ENCODE measurements at regions not wholly inside any gene's neighbourhood (a gene's known extent, or its start where the extent isn't known, plus 50 kb on each side); places are given as distances from the start of the nearest gene placed in this dataset.
"Not testable (repeated sequence)": the region's sequence is repeated elsewhere in the genome, so short reads cannot be mapped to it uniquely, and the experiment has no call there.

DNA sequence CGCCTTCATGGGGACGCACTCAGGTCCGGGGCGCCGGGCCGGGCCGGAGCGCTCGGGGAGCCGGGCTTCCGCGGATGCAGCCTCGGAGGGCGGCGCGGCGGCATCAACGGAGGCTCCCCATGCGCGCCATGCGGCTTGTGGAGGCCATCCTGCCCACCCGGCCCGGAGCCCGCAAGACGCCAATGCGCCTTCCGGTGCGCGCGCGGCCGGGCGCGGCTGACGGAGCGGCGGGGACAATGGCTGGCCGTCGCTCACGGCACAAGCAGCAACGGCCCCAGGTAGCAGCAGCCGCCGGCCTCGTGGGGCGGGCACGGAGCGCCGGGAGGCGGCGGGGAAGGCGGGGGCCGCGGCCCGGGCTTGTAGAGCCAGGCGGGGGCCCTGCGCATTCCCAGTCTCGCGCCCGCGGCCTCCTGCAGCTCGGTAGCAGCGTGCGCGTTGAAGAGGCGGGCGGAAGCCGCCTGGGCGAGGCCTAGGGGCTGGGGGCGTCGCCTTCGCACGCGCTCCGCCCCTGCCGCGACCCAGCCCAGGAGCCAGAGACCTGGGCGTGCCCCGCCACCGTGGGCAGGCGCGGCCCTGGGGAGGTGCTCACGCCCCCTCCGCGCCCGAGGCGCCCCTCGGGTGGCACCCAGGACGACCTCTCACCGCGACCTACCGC, 168.6 kb upstream of the PRKX start:
- TF ChIP-seq POLR2A (IDR thresholded peaks at IDR 0.05) = not testable (repeated sequence)
- TF ChIP-seq, protein P1, sequence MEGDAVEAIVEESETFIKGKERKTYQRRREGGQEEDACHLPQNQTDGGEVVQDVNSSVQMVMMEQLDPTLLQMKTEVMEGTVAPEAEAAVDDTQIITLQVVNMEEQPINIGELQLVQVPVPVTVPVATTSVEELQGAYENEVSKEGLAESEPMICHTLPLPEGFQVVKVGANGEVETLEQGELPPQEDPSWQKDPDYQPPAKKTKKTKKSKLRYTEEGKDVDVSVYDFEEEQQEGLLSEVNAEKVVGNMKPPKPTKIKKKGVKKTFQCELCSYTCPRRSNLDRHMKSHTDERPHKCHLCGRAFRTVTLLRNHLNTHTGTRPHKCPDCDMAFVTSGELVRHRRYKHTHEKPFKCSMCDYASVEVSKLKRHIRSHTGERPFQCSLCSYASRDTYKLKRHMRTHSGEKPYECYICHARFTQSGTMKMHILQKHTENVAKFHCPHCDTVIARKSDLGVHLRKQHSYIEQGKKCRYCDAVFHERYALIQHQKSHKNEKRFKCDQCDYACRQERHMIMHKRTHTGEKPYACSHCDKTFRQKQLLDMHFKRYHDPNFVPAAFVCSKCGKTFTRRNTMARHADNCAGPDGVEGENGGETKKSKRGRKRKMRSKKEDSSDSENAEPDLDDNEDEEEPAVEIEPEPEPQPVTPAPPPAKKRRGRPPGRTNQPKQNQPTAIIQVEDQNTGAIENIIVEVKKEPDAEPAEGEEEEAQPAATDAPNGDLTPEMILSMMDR (IDR thresholded peaks at IDR 0.05) = not testable (repeated sequence)

All from uterus (tissue), 2 donors.